ENCODE measurements at regions not wholly inside any gene's neighbourhood (a gene's known extent, or its start where the extent isn't known, plus 50 kb on each side); places are given as distances from the start of the nearest gene placed in this dataset.

- DNase-seq: no peak
These were observed 679.7 kb downstream of the METTL4 start for GRCh38 chr18:1891641-1892040.

- no peak for DNase-seq
These were observed 679.1 kb downstream of the METTL4 start for GRCh38 chr18:1892191-1892590.

GRCh38 chr18:1895456-1896185 is 675.7 kb downstream of the METTL4 start:
- DNase-seq: no peak

- no peak for DNase-seq
These were observed 664.9 kb downstream of the METTL4 start for GRCh38 chr18:1906421-1906820.

GRCh38 chr18:1907470-1908206 is 663.7 kb downstream of the METTL4 start:
- DNase-seq: no peak

GRCh38 chr18:1914489-1914888 is 656.8 kb downstream of the METTL4 start:
- no peak for DNase-seq

- no peak for DNase-seq
These were observed 654.3 kb downstream of the METTL4 start for GRCh38 chr18:1916869-1917523.

GRCh38 chr18:1917569-1917968 is 653.7 kb downstream of the METTL4 start:
- DNase-seq: no peak

- DNase-seq: no peak
These were observed 649.2 kb downstream of the METTL4 start for GRCh38 chr18:1922066-1922465.

- DNase-seq: no peak
These were observed 642.6 kb downstream of the METTL4 start for GRCh38 chr18:1928711-1929110.

- no peak for DNase-seq
These were observed 641.6 kb downstream of the METTL4 start for GRCh38 chr18:1929720-1930119.

- DNase-seq: no peak
These were observed 640.7 kb downstream of the METTL4 start for GRCh38 chr18:1930291-1931270.

- no peak for DNase-seq
These were observed 618.8 kb downstream of the METTL4 start for GRCh38 chr18:1952486-1952885.

- no peak for DNase-seq
These were observed 616.6 kb downstream of the METTL4 start for GRCh38 chr18:1954583-1955312.

- no peak for DNase-seq
These were observed 612.5 kb downstream of the METTL4 start for GRCh38 chr18:1958798-1959197.

- no peak for DNase-seq
These were observed 606.3 kb downstream of the METTL4 start for GRCh38 chr18:1965016-1965415.

GRCh38 chr18:1965541-1965940 is 605.8 kb downstream of the METTL4 start:
- no peak for DNase-seq

GRCh38 chr18:1968801-1969498 is 602.4 kb downstream of the METTL4 start:
- no peak for DNase-seq

GRCh38 chr18:1976484-1976883 is 594.8 kb downstream of the METTL4 start:
- no peak for DNase-seq

GRCh38 chr18:1982056-1982455 is 589.2 kb downstream of the METTL4 start:
- DNase-seq: no peak

Data from HCEC 1CT (cell line).